Hepatocyte (in vitro differentiated cells): ENCODE measurements at regions not wholly inside any gene's neighbourhood (a gene's known extent, or its start where the extent isn't known, plus 50 kb on each side); places are given as distances from the start of the nearest gene placed in this dataset.

Experiments used
- DNase-seq: peaks from one replicate; pipeline ENCODE4 v3.0.0-alpha.2; 2016; ENCODE audit warnings: low spot score
- H2AFZ ChIP-seq: fragments of 200-600 bp; sonication (generic); 2 replicates; pipeline ENCODE4 v1.6.0; 2016; ENCODE audit warnings: antibody characterized with exemption, mild to moderate bottlenecking
- H3K27ac ChIP-seq: fragments of 200-600 bp; sonication (generic); 2 replicates; pipeline ENCODE4 v1.5.1; 2016; ENCODE audit warnings: mild to moderate bottlenecking
- H3K27me3 ChIP-seq: fragments of 200-600 bp; sonication (generic); 2 replicates; pipeline ENCODE4 v1.6.1; 2016
- H3K36me3 ChIP-seq: fragments of 200-600 bp; sonication (generic); replicated peaks from 2 replicates; pipeline ENCODE4 v1.5.1; 2016; ENCODE audit warnings: low read depth; ENCODE audit not compliant: insufficient read depth
- H3K4me1 ChIP-seq: fragments of 200-600 bp; sonication (generic); 2 replicates; pipeline ENCODE4 v1.5.1; 2016; ENCODE audit warnings: mild to moderate bottlenecking, moderate library complexity; ENCODE audit not compliant: insufficient read depth
- H3K4me2 ChIP-seq: fragments of 200-600 bp; sonication (generic); 2 replicates; pipeline ENCODE4 v1.6.0; 2016
- H3K4me3 ChIP-seq: fragments of 200-600 bp; sonication (generic); 2 replicates; pipeline ENCODE4 v1.5.1; 2016; ENCODE audit warnings: mild to moderate bottlenecking
- H3K79me2 ChIP-seq: fragments of 200-600 bp; sonication (generic); 2 replicates; pipeline ENCODE4 v1.6.0; 2017; ENCODE audit warnings: mild to moderate bottlenecking
- H3K9me2 ChIP-seq: fragments of 200-600 bp; sonication (generic); replicated peaks from 2 replicates; pipeline ENCODE4 v1.6.0; 2017; ENCODE audit warnings: mild to moderate bottlenecking; ENCODE audit not compliant: insufficient read depth
- H3K9me3 ChIP-seq: fragments of 200-600 bp; sonication (generic); 2 replicates; pipeline ENCODE4 v1.5.1; 2016; ENCODE audit warnings: low read depth, mild to moderate bottlenecking
- H4K20me1 ChIP-seq: fragments of 200-600 bp; sonication (generic); 2 replicates; pipeline ENCODE4 v1.6.0; 2016; ENCODE audit warnings: mild to moderate bottlenecking; ENCODE audit not compliant: insufficient read depth, poor library complexity, severe bottlenecking
- CTCF ChIP-seq: fragments of 200-600 bp; sonication (generic); IDR thresholded peaks from 2 replicates; pipeline ENCODE4 v1.5.1; 2016; ENCODE audit warnings: antibody characterized with exemption, mild to moderate bottlenecking; ENCODE audit not compliant: poor library complexity
- EZH2 ChIP-seq: fragments of 200-600 bp; sonication (generic); IDR thresholded peaks from 2 replicates; pipeline ENCODE4 v1.6.1; 2016; ENCODE audit warnings: antibody characterized with exemption, mild to moderate bottlenecking, borderline replicate concordance
- EZH2phosphoT487 ChIP-seq: fragments of 200-600 bp; sonication (generic); IDR thresholded peaks from one replicate; pipeline ENCODE4 v1.6.1; 2018; ENCODE audit warnings: antibody characterized with exemption, mild to moderate bottlenecking, low read depth, moderate library complexity; ENCODE audit not compliant: unreplicated experiment, severe bottlenecking
- WGBS: methylation state at CpG from one replicate; pipeline ENCODE4 v1.1.6; 2016; ENCODE audit warnings: low lambda C conversion rate; ENCODE audit errors: missing lambda C conversion rate; 5-methylcytosine and 5-hydroxymethylcytosine counted together

GRCh38 chr9:85108229-85108628 is 438.7 kb downstream of the NTRK2 start:
- TF ChIP-seq CTCF, result no peak
- no peak for TF ChIP-seq EZH2
- TF ChIP-seq EZH2phosphoT487, result no peak
- no peaks in the 10 kb centered on the region for H4K20me1 ChIP-seq

GRCh38 chr9:85089188-85089969 is 419.9 kb downstream of the NTRK2 start:
- 52% methylated on average over 2 of the region's 2 CpGs for WGBS
- Histone ChIP-seq H4K20me1 (no peaks in the 10 kb centered on the region), H3K4me2 (no peak overlapping the region), H2AFZ (no peak overlapping the region), H3K9me3 (no peaks in the 10 kb centered on the region), H3K4me1 (no peaks in the 10 kb centered on the region), H3K36me3 (no peaks in the 10 kb centered on the region), H3K4me3 (no peak overlapping the region), H3K27ac (no peak overlapping the region), H3K27me3 (no peaks in the 10 kb centered on the region), H3K79me2 (no peaks in the 10 kb centered on the region), H3K9me2 (no peaks in the 10 kb centered on the region)
- no peak for TF ChIP-seq CTCF
- no peak for TF ChIP-seq EZH2
- no peak for TF ChIP-seq EZH2phosphoT487
- no peak for DNase-seq

More at GRCh38 chr9:85108229-85108628, 438.7 kb downstream of the NTRK2 start:
- Histone ChIP-seq H3K27ac (no peak overlapping the region), H3K27me3 (no peaks in the 10 kb centered on the region), H3K79me2 (no peaks in the 10 kb centered on the region), H3K4me2 (no peak overlapping the region), H3K9me3 (no peaks in the 10 kb centered on the region), H3K4me1 (no peaks in the 10 kb centered on the region), H3K36me3 (no peaks in the 10 kb centered on the region), H2AFZ (no peak overlapping the region), H3K9me2 (no peaks in the 10 kb centered on the region), H3K4me3 (no peak overlapping the region)
- WGBS, result 88% methylated on average over 6 of the region's 6 CpGs
- DNase-seq, result no peak

GRCh38 chr9:85081963-85082362 is 412.4 kb downstream of the NTRK2 start:
- H3K4me3 ChIP-seq, result no peak overlapping the region
- H3K4me2 ChIP-seq, result no peak overlapping the region
- TF ChIP-seq CTCF (no peak), EZH2phosphoT487 (no peak), EZH2 (no peak)
- H3K9me3 ChIP-seq, result no peaks in the 10 kb centered on the region
- WGBS, result 89% methylated on average over 3 of the region's 3 CpGs
- no peaks in the 10 kb centered on the region for H3K27me3 ChIP-seq
- H2AFZ ChIP-seq, result no peak overlapping the region
- no peaks in the 10 kb centered on the region for H4K20me1 ChIP-seq
- no peaks in the 10 kb centered on the region for H3K9me2 ChIP-seq
- DNase-seq, result no peak
- no peak overlapping the region for H3K27ac ChIP-seq
- no peaks in the 10 kb centered on the region for H3K36me3 ChIP-seq
- H3K79me2 ChIP-seq, result no peaks in the 10 kb centered on the region
- H3K4me1 ChIP-seq, result no peaks in the 10 kb centered on the region
